Caco-2 (cell line): ENCODE measurements at regions not wholly inside any gene's neighbourhood (a gene's known extent, or its start where the extent isn't known, plus 50 kb on each side); places are given as distances from the start of the nearest gene placed in this dataset.
"Not testable (repeated sequence)": the region's sequence is repeated elsewhere in the genome, so short reads cannot be mapped to it uniquely, and the experiment has no call there.

Source experiments
- BruUV-seq: library from RNA; stranded (reverse); fragments of 400-500 nt; replicated peaks from 2 replicates; lab custom pipeline; 2021; lab: Mats Ljungman, UMichigan
- CTCF ChIA-PET: fragments of 300-600 bp; sonication (Branson Sonifier 250); formaldehyde crosslinking; loops from one replicate; lab custom pipeline; 2022; ENCODE audit warnings: antibody characterized with exemption; lab: Charles Lee
- POLR2A ChIA-PET: fragments of 300-600 bp; sonication (Branson Sonifier 250); formaldehyde crosslinking; loops from one replicate; lab custom pipeline; 2022; ENCODE audit warnings: antibody characterized with exemption; lab: Charles Lee
- DNase-seq, 2 experiments: peaks; one replicate each; pipeline versions ENCODE4 v3.0.0 to v3.0.0-alpha.2; 2020 to 2022
- H3K27me3 ChIP-seq: replicated peaks from 2 replicates; pipeline ENCODE4 v1.6.0; 2011; ENCODE audit warnings: low read length; ENCODE audit not compliant: control insufficient read depth, insufficient read depth
- H3K36me3 ChIP-seq: 2 replicates; pipeline ENCODE4 v1.5.1; 2011; ENCODE audit warnings: low read length; ENCODE audit not compliant: control insufficient read depth, insufficient read depth
- H3K4me1 ChIP-seq: fragments of 250-450 bp; sonication (Bioruptor Pico); 2 replicates; pipeline ENCODE4 v1.5.1; 2020; ENCODE audit warnings: mild to moderate bottlenecking
- H3K4me3 ChIP-seq: 2 replicates; pipeline ENCODE4 v1.5.1; 2011; ENCODE audit warnings: low read depth, mild to moderate bottlenecking, control low read depth, low read length
- H3K9me3 ChIP-seq: fragments of 250-450 bp; sonication (Bioruptor Pico); 2 replicates; pipeline ENCODE4 v1.5.1; 2020; ENCODE audit warnings: mild to moderate bottlenecking, moderate library complexity
- H3K27ac Mint-ChIP-seq: one replicate; pipeline ENCODE4 v1.8.0; 2022; ENCODE audit warnings: mixed read lengths; ENCODE audit not compliant: unreplicated experiment
- H3K27me3 Mint-ChIP-seq: one replicate; pipeline ENCODE4 v1.8.0; 2022; ENCODE audit warnings: mixed read lengths; ENCODE audit not compliant: insufficient read depth, unreplicated experiment
- H3K36me3 Mint-ChIP-seq: one replicate; pipeline ENCODE4 v1.8.0; 2022; ENCODE audit warnings: mild to moderate bottlenecking, mixed read lengths; ENCODE audit not compliant: insufficient read depth, unreplicated experiment
- H3K4me1 Mint-ChIP-seq: one replicate; pipeline ENCODE4 v1.8.0; 2022; ENCODE audit warnings: low read depth, mixed read lengths; ENCODE audit not compliant: unreplicated experiment
- H3K4me3 Mint-ChIP-seq: one replicate; pipeline ENCODE4 v1.8.0; 2022; ENCODE audit warnings: mild to moderate bottlenecking, moderate library complexity, mixed read lengths; ENCODE audit not compliant: unreplicated experiment
- H3K9me3 Mint-ChIP-seq: one replicate; pipeline ENCODE4 v1.8.0; 2022; ENCODE audit warnings: mixed read lengths; ENCODE audit not compliant: unreplicated experiment
- intact Hi-C: fragments of 100-400 bp; cut with micrococcal nuclease; formaldehyde crosslinking; loops from one replicate; pipeline ENCODE4 v1.10.0; 2022; ENCODE audit not compliant: unreplicated experiment
- TF ChIP-seq, protein P1 (sequence below), 2 experiments: fragments of 200-600 bp in 1 of 2; IDR thresholded peaks; 1 replicate in 1 of 2; 2 replicates in 1 of 2; pipeline versions ENCODE4 v1.5.1 to v1.8.0; 2011 to 2022; ENCODE audit warnings: antibody characterized with exemption in 1 of 2, control low read depth in 1 of 2, inconsistent platforms in 1 of 2, low read depth in 1 of 2, low read length in 1 of 2, mild to moderate bottlenecking in 1 of 2, moderate library complexity in 1 of 2; ENCODE audit not compliant: insufficient read depth in 1 of 2, severe bottlenecking in 1 of 2, unreplicated experiment in 1 of 2

DNA sequence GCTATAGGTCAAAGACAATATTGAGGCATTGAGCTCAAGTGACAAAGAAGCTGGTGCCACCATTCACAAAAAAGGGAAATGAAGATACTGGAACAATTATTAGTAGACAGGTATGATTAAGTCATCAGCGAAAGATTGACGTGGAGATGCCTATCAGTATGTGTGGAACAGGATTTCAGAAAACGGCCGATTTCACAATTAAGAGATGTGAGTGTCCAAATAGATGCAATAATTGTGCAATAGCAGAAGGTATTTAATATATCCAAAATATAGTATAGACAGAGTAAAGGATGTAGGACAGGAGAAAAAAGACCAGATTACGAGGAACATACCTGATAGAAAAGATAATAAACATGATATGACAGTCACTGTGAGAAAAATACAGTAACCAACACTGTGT lies 433.1 kb downstream of the C12orf50 start:
- Mint-ChIP-seq H3K4me1 (no peaks in the 10 kb centered on the region), H3K4me3 (no peak overlapping the region), H3K36me3 (no peaks in the 10 kb centered on the region), H3K27ac (no peak overlapping the region), H3K27me3 (no peaks in the 10 kb centered on the region), H3K9me3 (no peaks in the 10 kb centered on the region)
- H3K4me3 ChIP-seq, result no peak overlapping the region
- no peaks in the 10 kb centered on the region for H3K4me1 ChIP-seq
- H3K36me3 ChIP-seq, result no peaks in the 10 kb centered on the region
- CTCF ChIA-PET, result no interaction called here
- TF ChIP-seq, protein P1, sequence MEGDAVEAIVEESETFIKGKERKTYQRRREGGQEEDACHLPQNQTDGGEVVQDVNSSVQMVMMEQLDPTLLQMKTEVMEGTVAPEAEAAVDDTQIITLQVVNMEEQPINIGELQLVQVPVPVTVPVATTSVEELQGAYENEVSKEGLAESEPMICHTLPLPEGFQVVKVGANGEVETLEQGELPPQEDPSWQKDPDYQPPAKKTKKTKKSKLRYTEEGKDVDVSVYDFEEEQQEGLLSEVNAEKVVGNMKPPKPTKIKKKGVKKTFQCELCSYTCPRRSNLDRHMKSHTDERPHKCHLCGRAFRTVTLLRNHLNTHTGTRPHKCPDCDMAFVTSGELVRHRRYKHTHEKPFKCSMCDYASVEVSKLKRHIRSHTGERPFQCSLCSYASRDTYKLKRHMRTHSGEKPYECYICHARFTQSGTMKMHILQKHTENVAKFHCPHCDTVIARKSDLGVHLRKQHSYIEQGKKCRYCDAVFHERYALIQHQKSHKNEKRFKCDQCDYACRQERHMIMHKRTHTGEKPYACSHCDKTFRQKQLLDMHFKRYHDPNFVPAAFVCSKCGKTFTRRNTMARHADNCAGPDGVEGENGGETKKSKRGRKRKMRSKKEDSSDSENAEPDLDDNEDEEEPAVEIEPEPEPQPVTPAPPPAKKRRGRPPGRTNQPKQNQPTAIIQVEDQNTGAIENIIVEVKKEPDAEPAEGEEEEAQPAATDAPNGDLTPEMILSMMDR (IDR thresholded peaks at IDR 0.05; ENCODE audit: insufficient read depth in 1 of 2, low read depth in 1 of 2, low read length in 1 of 2, severe bottlenecking in 1 of 2, unreplicated experiment in 1 of 2), result no peak
- DNase-seq, result no peak
- POLR2A ChIA-PET, result no interaction called here
- intact Hi-C loops, result no loop called here
- BruUV-seq, result no TSS peak
- no peaks in the 10 kb centered on the region for H3K9me3 ChIP-seq
- H3K27me3 ChIP-seq, result no peaks in the 10 kb centered on the region

- Mint-ChIP-seq H3K27me3 (no peaks in the 10 kb centered on the region), H3K4me3 (no peak overlapping the region), H3K4me1 (no peaks in the 10 kb centered on the region), H3K27ac (no peak overlapping the region), H3K9me3 (no peaks in the 10 kb centered on the region), H3K36me3 (no peaks in the 10 kb centered on the region)
- Histone ChIP-seq H3K4me1 (no peaks in the 10 kb centered on the region), H3K27me3 (no peaks in the 10 kb centered on the region), H3K4me3 (no peak overlapping the region), H3K9me3 (no peaks in the 10 kb centered on the region), H3K36me3 (no peaks in the 10 kb centered on the region)
- BruUV-seq, result no TSS peak
- ChIA-PET POLR2A (no interaction called here), CTCF (no interaction called here)
- intact Hi-C loops, result no loop called here
- no peak for DNase-seq
- TF ChIP-seq, protein P1 (IDR thresholded peaks at IDR 0.05; ENCODE audit: insufficient read depth in 1 of 2, low read depth in 1 of 2, low read length in 1 of 2, severe bottlenecking in 1 of 2, unreplicated experiment in 1 of 2), result no peak
These were observed 443.2 kb downstream of the C12orf50 start for GRCh38 chr12:87585882-87586557.

DNA sequence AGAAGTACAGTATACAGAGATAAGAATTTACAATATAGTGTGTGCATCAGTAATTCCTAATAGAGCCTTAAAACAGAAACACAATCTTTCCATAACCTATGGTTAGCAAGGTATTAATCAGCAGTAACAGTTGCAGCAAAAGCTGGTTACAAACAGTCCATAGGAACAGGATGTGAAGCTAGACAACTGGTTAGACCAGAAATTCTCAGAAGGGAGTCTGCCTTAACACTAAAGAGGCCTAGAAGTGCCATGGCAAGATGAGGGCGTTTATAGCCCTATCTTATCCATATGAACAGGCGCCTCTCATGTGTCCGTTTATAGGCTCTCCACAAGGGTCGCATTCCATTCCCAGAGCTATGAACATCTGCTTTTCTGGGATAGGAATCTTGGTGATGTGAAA lies 450.1 kb downstream of the C12orf50 start:
- H3K9me3 Mint-ChIP-seq, H3K27me3 Mint-ChIP-seq, H3K36me3 Mint-ChIP-seq, POLR2A ChIA-PET, H3K4me1 Mint-ChIP-seq, H3K4me3 ChIP-seq, BruUV-seq, intact Hi-C loops, H3K9me3 ChIP-seq, H3K4me3 Mint-ChIP-seq, H3K27me3 ChIP-seq, H3K36me3 ChIP-seq, H3K27ac Mint-ChIP-seq, H3K4me1 ChIP-seq, CTCF ChIA-PET, DNase-seq: not testable (repeated sequence)
